ENCODE measurements at regions not wholly inside any gene's neighbourhood (a gene's known extent, or its start where the extent isn't known, plus 50 kb on each side); places are given as distances from the start of the nearest gene placed in this dataset.

DNA sequence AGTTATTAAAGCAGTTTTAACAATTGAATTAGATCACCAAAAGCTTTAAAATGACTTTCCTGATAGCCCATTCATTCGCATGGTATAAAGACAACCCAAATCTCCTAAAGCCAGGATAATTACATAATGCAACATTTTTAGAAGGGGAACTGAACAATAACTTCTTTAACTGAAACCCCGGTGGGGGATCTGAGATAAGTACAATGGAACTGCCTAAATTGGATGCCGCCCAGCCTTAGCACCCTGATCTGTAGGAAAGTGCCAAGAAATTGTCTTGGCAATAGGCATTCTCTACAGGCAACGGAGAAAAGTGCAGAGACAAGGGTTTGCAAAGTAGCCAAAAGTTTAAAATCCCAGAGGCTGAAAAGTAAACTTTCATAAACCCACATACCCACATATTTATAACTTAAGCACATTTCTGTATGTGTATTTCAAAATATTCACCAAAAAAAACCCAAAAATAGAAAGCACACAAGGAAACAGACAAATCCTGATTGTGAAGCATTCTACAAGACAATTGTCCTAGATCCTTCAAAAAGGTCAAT is 98.8 kb upstream of the BEND6 start:
- TF ChIP-seq SMC3 (IDR thresholded peaks at IDR 0.05; ENCODE audit: borderline replicate concordance, low read length) (no peak), SMAD1 (IDR thresholded peaks at IDR 0.05; ENCODE audit: low read depth, partially characterized antibody) (no peak), EZH2 (IDR thresholded peaks at IDR 0.05; ENCODE audit: borderline replicate concordance, control insufficient read depth, low read depth, low read length) (no peak), CREB1 (IDR thresholded peaks at IDR 0.05; ENCODE audit: low read depth) (no peak), ZBTB40 (IDR thresholded peaks at IDR 0.05; ENCODE audit: borderline replicate concordance) (no peak), BRCA1 (IDR thresholded peaks at IDR 0.05; ENCODE audit: low read depth, low read length) (no peak), ESRRA (IDR thresholded peaks at IDR 0.05; ENCODE audit: low read length) (no peak), EED (IDR thresholded peaks at IDR 0.05; ENCODE audit: low read depth) (no peak)
- TF ChIP-seq, protein P1, sequence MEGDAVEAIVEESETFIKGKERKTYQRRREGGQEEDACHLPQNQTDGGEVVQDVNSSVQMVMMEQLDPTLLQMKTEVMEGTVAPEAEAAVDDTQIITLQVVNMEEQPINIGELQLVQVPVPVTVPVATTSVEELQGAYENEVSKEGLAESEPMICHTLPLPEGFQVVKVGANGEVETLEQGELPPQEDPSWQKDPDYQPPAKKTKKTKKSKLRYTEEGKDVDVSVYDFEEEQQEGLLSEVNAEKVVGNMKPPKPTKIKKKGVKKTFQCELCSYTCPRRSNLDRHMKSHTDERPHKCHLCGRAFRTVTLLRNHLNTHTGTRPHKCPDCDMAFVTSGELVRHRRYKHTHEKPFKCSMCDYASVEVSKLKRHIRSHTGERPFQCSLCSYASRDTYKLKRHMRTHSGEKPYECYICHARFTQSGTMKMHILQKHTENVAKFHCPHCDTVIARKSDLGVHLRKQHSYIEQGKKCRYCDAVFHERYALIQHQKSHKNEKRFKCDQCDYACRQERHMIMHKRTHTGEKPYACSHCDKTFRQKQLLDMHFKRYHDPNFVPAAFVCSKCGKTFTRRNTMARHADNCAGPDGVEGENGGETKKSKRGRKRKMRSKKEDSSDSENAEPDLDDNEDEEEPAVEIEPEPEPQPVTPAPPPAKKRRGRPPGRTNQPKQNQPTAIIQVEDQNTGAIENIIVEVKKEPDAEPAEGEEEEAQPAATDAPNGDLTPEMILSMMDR (IDR thresholded peaks at IDR 0.05 in 2 of 3, conservative IDR thresholded peaks at IDR 0.05 in 1 of 3; ENCODE audit: control insufficient read depth in 2 of 3, extremely low read depth in 1 of 3, insufficient read depth in 1 of 3, low read depth in 3 of 3, low read length in 3 of 3), result no peak
- TF ChIP-seq, protein P2, sequence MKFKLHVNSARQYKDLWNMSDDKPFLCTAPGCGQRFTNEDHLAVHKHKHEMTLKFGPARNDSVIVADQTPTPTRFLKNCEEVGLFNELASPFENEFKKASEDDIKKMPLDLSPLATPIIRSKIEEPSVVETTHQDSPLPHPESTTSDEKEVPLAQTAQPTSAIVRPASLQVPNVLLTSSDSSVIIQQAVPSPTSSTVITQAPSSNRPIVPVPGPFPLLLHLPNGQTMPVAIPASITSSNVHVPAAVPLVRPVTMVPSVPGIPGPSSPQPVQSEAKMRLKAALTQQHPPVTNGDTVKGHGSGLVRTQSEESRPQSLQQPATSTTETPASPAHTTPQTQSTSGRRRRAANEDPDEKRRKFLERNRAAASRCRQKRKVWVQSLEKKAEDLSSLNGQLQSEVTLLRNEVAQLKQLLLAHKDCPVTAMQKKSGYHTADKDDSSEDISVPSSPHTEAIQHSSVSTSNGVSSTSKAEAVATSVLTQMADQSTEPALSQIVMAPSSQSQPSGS (IDR thresholded peaks at IDR 0.05; ENCODE audit: low read length), result no peak
- TF ChIP-seq, protein P3, sequence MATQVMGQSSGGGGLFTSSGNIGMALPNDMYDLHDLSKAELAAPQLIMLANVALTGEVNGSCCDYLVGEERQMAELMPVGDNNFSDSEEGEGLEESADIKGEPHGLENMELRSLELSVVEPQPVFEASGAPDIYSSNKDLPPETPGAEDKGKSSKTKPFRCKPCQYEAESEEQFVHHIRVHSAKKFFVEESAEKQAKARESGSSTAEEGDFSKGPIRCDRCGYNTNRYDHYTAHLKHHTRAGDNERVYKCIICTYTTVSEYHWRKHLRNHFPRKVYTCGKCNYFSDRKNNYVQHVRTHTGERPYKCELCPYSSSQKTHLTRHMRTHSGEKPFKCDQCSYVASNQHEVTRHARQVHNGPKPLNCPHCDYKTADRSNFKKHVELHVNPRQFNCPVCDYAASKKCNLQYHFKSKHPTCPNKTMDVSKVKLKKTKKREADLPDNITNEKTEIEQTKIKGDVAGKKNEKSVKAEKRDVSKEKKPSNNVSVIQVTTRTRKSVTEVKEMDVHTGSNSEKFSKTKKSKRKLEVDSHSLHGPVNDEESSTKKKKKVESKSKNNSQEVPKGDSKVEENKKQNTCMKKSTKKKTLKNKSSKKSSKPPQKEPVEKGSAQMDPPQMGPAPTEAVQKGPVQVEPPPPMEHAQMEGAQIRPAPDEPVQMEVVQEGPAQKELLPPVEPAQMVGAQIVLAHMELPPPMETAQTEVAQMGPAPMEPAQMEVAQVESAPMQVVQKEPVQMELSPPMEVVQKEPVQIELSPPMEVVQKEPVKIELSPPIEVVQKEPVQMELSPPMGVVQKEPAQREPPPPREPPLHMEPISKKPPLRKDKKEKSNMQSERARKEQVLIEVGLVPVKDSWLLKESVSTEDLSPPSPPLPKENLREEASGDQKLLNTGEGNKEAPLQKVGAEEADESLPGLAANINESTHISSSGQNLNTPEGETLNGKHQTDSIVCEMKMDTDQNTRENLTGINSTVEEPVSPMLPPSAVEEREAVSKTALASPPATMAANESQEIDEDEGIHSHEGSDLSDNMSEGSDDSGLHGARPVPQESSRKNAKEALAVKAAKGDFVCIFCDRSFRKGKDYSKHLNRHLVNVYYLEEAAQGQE (IDR thresholded peaks at IDR 0.05; ENCODE audit: low read depth, low read length), result no peak
